Brain microvascular endothelial cell (primary cell): ENCODE measurements at regions not wholly inside any gene's neighbourhood (a gene's known extent, or its start where the extent isn't known, plus 50 kb on each side); places are given as distances from the start of the nearest gene placed in this dataset.

Source experiments
- DNase-seq: peaks from one replicate; pipeline ENCODE4 v3.0.0-alpha.2; 2020
- H3K27ac ChIP-seq: fragments of 250-450 bp; sonication (Bioruptor Pico); 2 replicates; pipeline ENCODE4 v1.5.1; 2020; ENCODE audit warnings: mild to moderate bottlenecking, moderate library complexity
- H3K27me3 ChIP-seq: fragments of 250-450 bp; sonication (Bioruptor Pico); replicated peaks from 2 replicates; pipeline ENCODE4 v1.5.1; 2020; ENCODE audit warnings: mild to moderate bottlenecking
- H3K36me3 ChIP-seq: fragments of 250-450 bp; sonication (Bioruptor Pico); replicated peaks from 2 replicates; pipeline ENCODE4 v1.5.1; 2020; ENCODE audit warnings: mild to moderate bottlenecking
- H3K4me3 ChIP-seq: 2 replicates; pipeline ENCODE4 v1.5.1; 2011; ENCODE audit warnings: low read depth, mild to moderate bottlenecking, control low read depth, low read length, moderate library complexity
- in situ Hi-C: cut with HindIII; loops from 2 replicates; pipeline ENCODE4 v1.10.0; 2017; ENCODE audit warnings: low sequenced_read_pairs, low pct_ligation_motif_present
- TF ChIP-seq, protein P1 (sequence below): IDR thresholded peaks from 2 replicates; pipeline ENCODE4 v1.5.1; 2011; ENCODE audit warnings: low read depth, mild to moderate bottlenecking, moderate library complexity, low read length, control low read depth, inconsistent platforms; ENCODE audit errors: missing control alignments

GRCh38 chr7:21318916-21319270, 109.0 kb upstream of the SP4 start:
- DNase-seq: no peak
- Histone ChIP-seq H3K27ac (no peak overlapping the region), H3K36me3 (no peaks in the 10 kb centered on the region), H3K27me3 (no peaks in the 10 kb centered on the region), H3K4me3 (no peak overlapping the region)
- in situ Hi-C loops: no loop called here
- TF ChIP-seq, protein P1, sequence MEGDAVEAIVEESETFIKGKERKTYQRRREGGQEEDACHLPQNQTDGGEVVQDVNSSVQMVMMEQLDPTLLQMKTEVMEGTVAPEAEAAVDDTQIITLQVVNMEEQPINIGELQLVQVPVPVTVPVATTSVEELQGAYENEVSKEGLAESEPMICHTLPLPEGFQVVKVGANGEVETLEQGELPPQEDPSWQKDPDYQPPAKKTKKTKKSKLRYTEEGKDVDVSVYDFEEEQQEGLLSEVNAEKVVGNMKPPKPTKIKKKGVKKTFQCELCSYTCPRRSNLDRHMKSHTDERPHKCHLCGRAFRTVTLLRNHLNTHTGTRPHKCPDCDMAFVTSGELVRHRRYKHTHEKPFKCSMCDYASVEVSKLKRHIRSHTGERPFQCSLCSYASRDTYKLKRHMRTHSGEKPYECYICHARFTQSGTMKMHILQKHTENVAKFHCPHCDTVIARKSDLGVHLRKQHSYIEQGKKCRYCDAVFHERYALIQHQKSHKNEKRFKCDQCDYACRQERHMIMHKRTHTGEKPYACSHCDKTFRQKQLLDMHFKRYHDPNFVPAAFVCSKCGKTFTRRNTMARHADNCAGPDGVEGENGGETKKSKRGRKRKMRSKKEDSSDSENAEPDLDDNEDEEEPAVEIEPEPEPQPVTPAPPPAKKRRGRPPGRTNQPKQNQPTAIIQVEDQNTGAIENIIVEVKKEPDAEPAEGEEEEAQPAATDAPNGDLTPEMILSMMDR: no peak

DNA sequence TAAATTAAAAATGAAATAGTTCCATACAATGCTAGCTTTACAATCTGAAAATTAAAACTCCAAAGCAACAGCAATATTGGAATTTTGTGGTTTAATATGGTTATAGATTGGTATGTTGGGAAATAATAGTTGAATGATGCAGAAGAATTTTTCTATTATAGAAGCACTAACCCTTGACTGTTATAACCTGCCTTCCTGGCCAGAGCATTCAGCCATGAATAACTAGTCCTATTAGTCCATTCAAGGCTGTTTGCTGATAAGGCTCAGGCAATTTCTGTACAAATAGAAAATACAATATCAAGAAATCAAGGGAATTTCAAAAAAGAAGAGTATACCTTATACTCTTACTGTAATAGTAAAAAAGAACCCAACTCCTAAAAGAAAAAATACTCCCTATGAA, 101.6 kb upstream of the SP4 start:
- in situ Hi-C loops: no loop called here
- no peak overlapping the region for H3K27ac ChIP-seq
- no peaks in the 10 kb centered on the region for H3K36me3 ChIP-seq
- no peak for DNase-seq
- H3K27me3 ChIP-seq: no peaks in the 10 kb centered on the region
- TF ChIP-seq, protein P1: no peak
- no peak overlapping the region for H3K4me3 ChIP-seq

GRCh38 chr7:21326921-21327320, 101.0 kb upstream of the SP4 start:
- Histone ChIP-seq H3K27me3 (no peaks in the 10 kb centered on the region), H3K36me3 (no peaks in the 10 kb centered on the region)

DNA sequence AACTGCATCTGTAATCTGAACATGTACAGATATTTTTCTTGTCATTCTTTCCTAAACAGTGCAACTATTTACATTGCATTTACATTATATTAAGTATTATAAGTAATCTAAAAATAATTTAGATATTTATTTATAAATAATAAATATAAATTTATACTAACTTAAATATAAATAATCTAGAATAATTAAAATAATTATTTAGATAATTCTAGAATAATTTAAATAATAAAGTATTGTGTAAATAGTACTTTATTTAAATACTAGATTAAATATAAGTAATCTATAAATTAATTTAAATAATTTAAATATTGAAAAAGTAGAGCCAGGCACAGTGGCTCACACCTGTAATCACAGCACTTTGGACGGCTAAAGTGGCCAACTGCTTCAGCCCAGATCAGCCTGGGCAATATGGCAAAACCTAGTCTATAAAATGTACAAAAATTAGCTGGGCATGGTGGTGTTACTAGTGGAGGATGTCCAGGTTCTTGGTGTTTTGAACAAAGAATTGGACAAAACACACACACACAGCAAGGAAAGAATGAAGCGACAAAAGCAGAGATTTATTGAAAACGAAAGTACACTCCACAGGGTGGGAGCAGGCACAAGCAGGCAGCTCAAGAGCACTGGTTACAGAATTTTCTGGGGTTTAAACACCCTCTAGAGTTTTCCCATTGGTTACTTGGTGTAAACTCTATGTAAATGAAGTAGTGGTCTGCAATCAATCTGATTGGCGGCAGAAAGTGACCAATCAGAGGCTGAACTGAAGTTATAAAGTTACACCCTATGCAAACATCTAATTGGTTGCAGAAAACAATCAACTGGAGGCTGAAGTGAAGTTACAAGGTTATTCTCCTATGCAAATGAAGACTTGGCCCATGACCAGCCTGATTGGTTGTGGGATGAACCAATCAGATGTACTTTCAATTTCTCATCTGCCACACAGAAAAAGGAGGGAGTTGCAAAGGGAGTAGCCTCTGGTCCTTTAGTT, 100.2 kb upstream of the SP4 start:
- Histone ChIP-seq H3K4me3 (no peak overlapping the region), H3K36me3 (no peaks in the 10 kb centered on the region), H3K27ac (no peak overlapping the region), H3K27me3 (no peaks in the 10 kb centered on the region)
- no peak for DNase-seq
- TF ChIP-seq, protein P1: no peak
- in situ Hi-C loops: no loop called here

More at GRCh38 chr7:21326921-21327320, 101.0 kb upstream of the SP4 start:
- no peak for DNase-seq
- in situ Hi-C loops: no loop called here
- TF ChIP-seq, protein P1: no peak
- H3K27ac ChIP-seq: no peak overlapping the region
- no peak overlapping the region for H3K4me3 ChIP-seq

DNA sequence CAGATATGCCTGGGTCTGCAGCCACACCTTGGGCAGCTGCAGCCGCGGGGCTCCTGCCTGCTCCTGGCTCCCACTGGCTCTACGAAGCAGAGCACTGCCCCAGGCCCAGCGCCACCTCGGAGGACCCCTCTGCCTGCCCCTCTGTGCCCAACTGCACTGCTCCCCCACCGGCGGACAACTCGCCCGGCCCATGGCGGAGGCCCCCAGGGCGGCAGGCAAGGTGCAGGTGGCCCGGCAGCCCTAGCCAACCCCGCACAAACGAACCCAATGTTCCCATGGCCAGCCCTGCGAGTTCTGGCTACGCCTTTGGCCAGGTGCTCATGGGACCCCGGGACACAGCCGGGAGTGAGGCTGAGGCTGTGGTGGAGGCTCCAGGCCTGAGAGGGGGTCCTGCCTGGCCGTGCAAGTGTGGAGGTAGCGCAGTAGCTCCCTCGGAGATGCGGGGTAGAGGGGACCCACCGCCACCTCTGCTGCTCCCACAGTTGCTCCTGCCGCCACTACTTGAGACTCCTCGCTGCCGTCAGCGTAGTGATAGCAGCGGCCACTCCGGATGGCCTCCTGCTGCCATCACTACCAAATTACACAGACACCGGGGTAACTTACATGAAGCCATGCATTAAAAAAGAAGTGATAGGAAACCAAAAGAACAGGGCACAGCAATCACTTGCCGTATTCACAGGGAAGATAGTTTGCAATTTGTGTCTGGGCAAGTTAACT, 97.3 kb upstream of the SP4 start:
- TF ChIP-seq, protein P1: no peak
- H3K4me3 ChIP-seq: no peak overlapping the region
- in situ Hi-C loops: no loop called here
- H3K27me3 ChIP-seq: no peaks in the 10 kb centered on the region
- H3K36me3 ChIP-seq: no peaks in the 10 kb centered on the region
- H3K27ac ChIP-seq: no peak overlapping the region
- no peak for DNase-seq
